Liver (tissue), 7 donors: ENCODE measurements at regions not wholly inside any gene's neighbourhood (a gene's known extent, or its start where the extent isn't known, plus 50 kb on each side); places are given as distances from the start of the nearest gene placed in this dataset.

Experiments
- DNase-seq: peaks from one replicate; pipeline ENCODE4 v3.0.0-alpha.2; 2017; ENCODE audit warnings: low spot score
- H3K27ac ChIP-seq, 2 donors: one replicate each; pipeline ENCODE4 v1.7.0; 2013; ENCODE audit warnings: inconsistent platforms in 2 of 2, low read length in 2 of 2, control low read depth in 1 of 2, low read depth in 1 of 2, mild to moderate bottlenecking in 1 of 2
- H3K27me3 ChIP-seq, 4 donors: one replicate each; pipeline versions ENCODE4 v1.6.1 to v1.7.0; 2013; ENCODE audit warnings: low read length in 3 of 4, inconsistent platforms in 1 of 4, mild to moderate bottlenecking in 1 of 4, moderate library complexity in 1 of 4; ENCODE audit not compliant: control insufficient read depth in 4 of 4, insufficient read depth in 4 of 4
- H3K36me3 ChIP-seq, 4 donors: one replicate each; pipeline versions ENCODE4 v1.6.1 to v1.7.0; 2013; ENCODE audit warnings: low read length in 3 of 4, mild to moderate bottlenecking in 3 of 4, low read depth in 1 of 4, moderate library complexity in 1 of 4; ENCODE audit not compliant: control insufficient read depth in 4 of 4, insufficient read depth in 3 of 4
- H3K4me1 ChIP-seq, 4 donors: one replicate each; pipeline versions ENCODE4 v1.6.1 to v1.7.0; 2013; ENCODE audit warnings: low read length in 3 of 4, mild to moderate bottlenecking in 3 of 4, moderate library complexity in 1 of 4; ENCODE audit not compliant: control insufficient read depth in 4 of 4, insufficient read depth in 4 of 4
- H3K4me3 ChIP-seq, 3 donors: one replicate each; pipeline versions ENCODE4 v1.6.1 to v1.7.0; 2013; ENCODE audit warnings: low read length in 3 of 3, control low read depth in 1 of 3, low read depth in 1 of 3, mild to moderate bottlenecking in 1 of 3
- H3K9ac ChIP-seq, 2 donors: one replicate each; pipeline ENCODE4 v1.7.0; 2013; ENCODE audit warnings: low read length in 2 of 2, mild to moderate bottlenecking in 2 of 2, moderate library complexity in 2 of 2, control low read depth in 1 of 2, low read depth in 1 of 2
- H3K9me3 ChIP-seq, 4 donors: one replicate each; pipeline versions ENCODE4 v1.6.1 to v1.7.0; 2013; ENCODE audit warnings: low read length in 3 of 4; ENCODE audit not compliant: control insufficient read depth in 4 of 4
- ATF3 ChIP-seq: IDR thresholded peaks from 2 replicates; pipeline ENCODE4 v1.6.1; 2016; ENCODE audit warnings: antibody characterized with exemption
- EGR1 ChIP-seq, 2 donors: IDR thresholded peaks; 2 replicates each; pipeline ENCODE4 v1.6.1; 2016 to 2018; ENCODE audit warnings: antibody characterized with exemption in 2 of 2, low read depth in 2 of 2
- FOXA1 ChIP-seq: IDR thresholded peaks from 2 replicates; pipeline ENCODE4 v1.6.1; 2016; ENCODE audit warnings: antibody characterized with exemption
- FOXA2 ChIP-seq: IDR thresholded peaks from 2 replicates; pipeline ENCODE4 v1.6.1; 2016; ENCODE audit warnings: antibody characterized with exemption
- GABPA ChIP-seq, 2 donors: IDR thresholded peaks in 1 of 2; conservative IDR thresholded peaks in 1 of 2; 2 replicates each; pipeline ENCODE4 v1.6.1; 2016; ENCODE audit warnings: antibody characterized with exemption in 2 of 2, mild to moderate bottlenecking in 1 of 2, moderate library complexity in 1 of 2
- HNF4A ChIP-seq, 2 donors: conservative IDR thresholded peaks; 2 replicates each; pipeline ENCODE4 v1.6.1; 2016; ENCODE audit warnings: antibody characterized with exemption in 2 of 2, mild to moderate bottlenecking in 2 of 2
- HNF4G ChIP-seq: IDR thresholded peaks from 2 replicates; pipeline ENCODE4 v1.6.1; 2016; ENCODE audit warnings: antibody characterized with exemption
- MAX ChIP-seq: IDR thresholded peaks from 2 replicates; pipeline ENCODE4 v1.6.1; 2016; ENCODE audit warnings: antibody characterized with exemption
- NR2F2 ChIP-seq: IDR thresholded peaks from 2 replicates; pipeline ENCODE4 v1.6.1; 2016; ENCODE audit warnings: antibody characterized with exemption
- RAD21 ChIP-seq, 2 donors: IDR thresholded peaks; 2 replicates each; pipeline ENCODE4 v1.6.1; 2016; ENCODE audit warnings: antibody characterized with exemption in 2 of 2, mild to moderate bottlenecking in 2 of 2
- REST ChIP-seq: IDR thresholded peaks from 2 replicates; pipeline ENCODE4 v1.6.1; 2016; ENCODE audit warnings: antibody characterized with exemption, mild to moderate bottlenecking
- RXRA ChIP-seq, 2 donors: IDR thresholded peaks; 2 replicates each; pipeline ENCODE4 v1.6.1; 2017 to 2018; ENCODE audit warnings: antibody characterized with exemption in 2 of 2, mild to moderate bottlenecking in 1 of 2
- SP1 ChIP-seq: IDR thresholded peaks from 2 replicates; pipeline ENCODE4 v1.6.1; 2018; ENCODE audit warnings: antibody characterized with exemption, mild to moderate bottlenecking
- TAF1 ChIP-seq: conservative IDR thresholded peaks from 2 replicates; pipeline ENCODE4 v1.6.1; 2016; ENCODE audit warnings: antibody characterized with exemption, mild to moderate bottlenecking
- YY1 ChIP-seq: IDR thresholded peaks from 2 replicates; pipeline ENCODE4 v1.6.1; 2016; ENCODE audit warnings: antibody characterized with exemption, mild to moderate bottlenecking
- ZBTB33 ChIP-seq: IDR thresholded peaks from 2 replicates; pipeline ENCODE4 v1.6.1; 2016; ENCODE audit warnings: antibody characterized with exemption
- WGBS: extraction: QIAGEN DNeasy Blood & Tissue Kit; methylation state at CpG from one replicate; pipeline ENCODE4 v1.1.7; 2013; 5-methylcytosine and 5-hydroxymethylcytosine counted together
- donor health status: healthy.
- donor health status: healthy.
- donor health status: healthy.
- donor health status: healthy.

- no peaks in the 10 kb centered on the region for H3K9me3 ChIP-seq
- no peaks in the 10 kb centered on the region for H3K36me3 ChIP-seq
- whole genome bisulfite sequencing = 77% methylated on average over 5 of the region's 5 CpGs
- no peak overlapping the region for H3K27ac ChIP-seq
- no peaks in the 10 kb centered on the region for H3K27me3 ChIP-seq
- no peak for DNase-seq
- no peak overlapping the region for H3K4me3 ChIP-seq
- H3K4me1 ChIP-seq = no peaks in the 10 kb centered on the region
- no peak for TF ChIP-seq SP1
- no peak overlapping the region for H3K9ac ChIP-seq
Measured at GRCh38 chr3:137925080-137925479, 84.9 kb upstream of the CLDN18 start.

GRCh38 chr3:137926991-137927390 is 83.0 kb upstream of the CLDN18 start:
- H3K4me1 ChIP-seq = no peaks in the 10 kb centered on the region
- H3K9ac ChIP-seq = no peak overlapping the region
- DNase-seq = no peak
- no peaks in the 10 kb centered on the region for H3K27me3 ChIP-seq
- H3K27ac ChIP-seq = no peak overlapping the region
- 75% methylated on average over 2 of the region's 2 CpGs for WGBS
- H3K36me3 ChIP-seq = no peaks in the 10 kb centered on the region
- TF ChIP-seq FOXA2 = no peak
- TF ChIP-seq MAX = no peak
- TF ChIP-seq FOXA1 = no peak
- TF ChIP-seq TAF1 = no peak
- TF ChIP-seq NR2F2 = no peak
- TF ChIP-seq RAD21 (IDR thresholded peaks at IDR 0.05) = no peak
- no peak for TF ChIP-seq GABPA (IDR thresholded peaks at IDR 0.05 in 1 of 2, conservative IDR thresholded peaks at IDR 0.05 in 1 of 2)
- no peak for TF ChIP-seq YY1
- TF ChIP-seq HNF4G = no peak
- TF ChIP-seq EGR1 (IDR thresholded peaks at IDR 0.05; ENCODE audit: low read depth in 2 of 2) = no peak
- TF ChIP-seq SP1 = no peak
- TF ChIP-seq ATF3 = no peak
- TF ChIP-seq HNF4A (conservative IDR thresholded peaks at IDR 0.05) = no peak
- no peak for TF ChIP-seq REST
- no peak for TF ChIP-seq RXRA (IDR thresholded peaks at IDR 0.05)
- TF ChIP-seq ZBTB33 = no peak
- no peak overlapping the region for H3K4me3 ChIP-seq
- no peaks in the 10 kb centered on the region for H3K9me3 ChIP-seq
